Sigmoid colon (tissue), 6 donors: ENCODE measurements at regions not wholly inside any gene's neighbourhood (a gene's known extent, or its start where the extent isn't known, plus 50 kb on each side); places are given as distances from the start of the nearest gene placed in this dataset.

Source experiments
- DNase-seq: peaks from one replicate; pipeline ENCODE4 v3.0.0-alpha.2; 2019
- H3K27ac ChIP-seq, 4 donors: fragments of 200-600 bp; sonication (generic); one replicate each; pipeline ENCODE4 v1.5.1; 2016 to 2019; ENCODE audit warnings: mild to moderate bottlenecking in 1 of 4
- H3K27me3 ChIP-seq, 3 donors: fragments of 200-600 bp; sonication (generic); one replicate each; pipeline ENCODE4 v1.5.1; 2019; ENCODE audit warnings: mild to moderate bottlenecking in 1 of 3
- H3K36me3 ChIP-seq, 4 donors: fragments of 200-600 bp; sonication (generic); one replicate each; pipeline ENCODE4 v1.5.1; 2016 to 2019
- H3K4me1 ChIP-seq, 4 donors: fragments of 200-600 bp; sonication (generic); one replicate each; pipeline ENCODE4 v1.5.1; 2017 to 2019
- H3K4me3 ChIP-seq, 4 donors: fragments of 200-600 bp; sonication (generic); one replicate each; pipeline ENCODE4 v1.5.1; 2017 to 2019; ENCODE audit warnings: mild to moderate bottlenecking in 2 of 4, moderate library complexity in 1 of 4
- H3K9me3 ChIP-seq, 4 donors: fragments of 200-600 bp in 3 of 4; sonication (generic) in 3 of 4; one replicate each; pipeline versions ENCODE4 v1.5.1 to v1.6.1; 2013 to 2019
- CTCF ChIP-seq, 4 experiments: fragments of 450-650 bp in 3 of 4; fragments of 200-600 bp in 1 of 4; IDR thresholded peaks; one replicate each; pipeline ENCODE4 v1.5.1; 2016 to 2019; ENCODE audit warnings: antibody characterized with exemption in 4 of 4, mild to moderate bottlenecking in 3 of 4, moderate library complexity in 2 of 4
- EP300 ChIP-seq, 4 donors: sonication (generic); formaldehyde crosslinking; IDR thresholded peaks; one replicate each; pipeline ENCODE4 v1.6.1; 2017; ENCODE audit warnings: antibody characterized with exemption in 4 of 4
- POLR2A ChIP-seq, 2 donors: fragments of 450-650 bp; IDR thresholded peaks; one replicate each; pipeline ENCODE4 v1.6.1; 2016; ENCODE audit warnings: antibody characterized with exemption in 2 of 2, mild to moderate bottlenecking in 2 of 2, moderate library complexity in 2 of 2
- POLR2AphosphoS5 ChIP-seq, 4 donors: sonication (generic); formaldehyde crosslinking; IDR thresholded peaks; one replicate each; pipeline ENCODE4 v1.6.1; 2017; ENCODE audit warnings: antibody characterized with exemption in 4 of 4
- WGBS, 2 donors: extraction: QIAGEN DNeasy Blood & Tissue Kit; methylation state at CpG; one replicate each; pipeline ENCODE4 v1.1.7; 2013; 5-methylcytosine and 5-hydroxymethylcytosine counted together
- intact Hi-C: fragments of 100-400 bp; cut with DNase I; formaldehyde crosslinking; loops from one replicate; pipeline ENCODE4 v1.15.1; 2023
- donor health status: healthy with polysubstance abuse.
- donor health status: healthy.

GRCh38 chr9:21683484-21684175 is 118.8 kb upstream of the MTAP start:
- Histone ChIP-seq H3K4me1 (peaks cover 0 to 8% (median 0%) of the 10 kb centered on the region in 4 donors), H3K4me3 (no peak overlapping the region), H3K9me3 (no peaks in the 10 kb centered on the region), H3K27ac (no peak overlapping the region), H3K27me3 (no peaks in the 10 kb centered on the region), H3K36me3 (no peaks in the 10 kb centered on the region)
- intact Hi-C loops: no loop called here
- 77 to 81% methylated on average over 4 of the region's 4 CpGs for WGBS, 2 donors
- TF ChIP-seq POLR2AphosphoS5 (IDR thresholded peaks at IDR 0.05) (no peak), CTCF (IDR thresholded peaks at IDR 0.05) (no peak), EP300 (IDR thresholded peaks at IDR 0.05) (no peak), POLR2A (IDR thresholded peaks at IDR 0.05) (no peak)
- DNase-seq: no peak

- Histone ChIP-seq H3K4me3 (no peak overlapping the region), H3K27ac (no peak overlapping the region), H3K36me3 (no peaks in the 10 kb centered on the region), H3K27me3 (no peaks in the 10 kb centered on the region), H3K4me1 (peaks cover 0 to 13% (median 3%) of the 10 kb centered on the region in 4 donors), H3K9me3 (no peaks in the 10 kb centered on the region)
- no peak for TF ChIP-seq POLR2A (IDR thresholded peaks at IDR 0.05)
- TF ChIP-seq EP300 (IDR thresholded peaks at IDR 0.05): no peak
- TF ChIP-seq POLR2AphosphoS5 (IDR thresholded peaks at IDR 0.05): no peak
- no peak for DNase-seq
- WGBS, 2 donors: 70 to 80% methylated on average over 2 of the region's 2 CpGs
- intact Hi-C loops: no loop called here
Observed at GRCh38 chr9:21684231-21684630, 118.2 kb upstream of the MTAP start.

DNA sequence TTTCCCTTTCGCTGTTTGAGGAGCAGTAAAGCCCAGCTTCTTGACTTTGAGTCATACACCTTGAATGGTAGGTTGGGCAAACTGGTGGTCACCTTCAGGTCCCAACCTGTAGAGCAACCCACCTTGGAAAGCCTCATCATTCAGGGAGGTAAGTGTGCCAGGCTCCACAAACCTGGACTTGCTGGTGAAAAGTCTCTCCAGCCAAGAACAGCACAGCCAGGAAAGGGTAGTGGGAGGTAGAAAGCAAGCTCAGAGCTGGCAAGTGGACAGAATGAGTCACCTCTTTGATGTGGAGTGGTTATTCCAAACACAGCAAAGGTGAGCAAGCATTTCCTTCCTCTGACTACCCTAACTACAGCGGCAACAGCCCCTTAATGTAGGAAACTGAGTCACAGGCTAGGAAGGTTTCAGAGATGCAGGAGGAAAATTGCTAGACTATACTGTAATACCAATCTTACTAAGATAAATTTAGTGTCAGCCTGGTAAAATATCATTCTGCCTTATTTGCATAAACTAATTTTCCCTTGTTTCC is 117.5 kb upstream of the MTAP start:
- WGBS, 2 donors: 45 to 56% methylated on average over 2 of the region's 2 CpGs
- no peak overlapping the region for H3K4me3 ChIP-seq

GRCh38 chr9:21685502-21685901 is 116.9 kb upstream of the MTAP start:
- Histone ChIP-seq H3K4me1 (peaks cover 0 to 13% (median 3%) of the 10 kb centered on the region in 4 donors), H3K4me3 (no peak overlapping the region), H3K9me3 (no peaks in the 10 kb centered on the region), H3K36me3 (no peaks in the 10 kb centered on the region), H3K27me3 (no peaks in the 10 kb centered on the region), H3K27ac (no peak overlapping the region)
- TF ChIP-seq CTCF (IDR thresholded peaks at IDR 0.05) (no peak), EP300 (IDR thresholded peaks at IDR 0.05) (no peak), POLR2A (IDR thresholded peaks at IDR 0.05) (no peak), POLR2AphosphoS5 (IDR thresholded peaks at IDR 0.05) (no peak)
- DNase-seq: no peak
- intact Hi-C loops: no loop called here
- 77 to 86% methylated on average over 6 of the region's 6 CpGs for WGBS, 2 donors

More for the DNA sequence above, 117.5 kb upstream of the MTAP start:
- Histone ChIP-seq H3K27ac (no peak overlapping the region), H3K4me1 (peaks cover 0 to 13% (median 3%) of the 10 kb centered on the region in 4 donors), H3K9me3 (no peaks in the 10 kb centered on the region), H3K27me3 (no peaks in the 10 kb centered on the region), H3K36me3 (no peaks in the 10 kb centered on the region)
- no peak for DNase-seq
- TF ChIP-seq CTCF (IDR thresholded peaks at IDR 0.05) (no peak), POLR2AphosphoS5 (IDR thresholded peaks at IDR 0.05) (no peak), POLR2A (IDR thresholded peaks at IDR 0.05) (no peak), EP300 (IDR thresholded peaks at IDR 0.05) (no peak)
- intact Hi-C loops: no loop called here

DNA sequence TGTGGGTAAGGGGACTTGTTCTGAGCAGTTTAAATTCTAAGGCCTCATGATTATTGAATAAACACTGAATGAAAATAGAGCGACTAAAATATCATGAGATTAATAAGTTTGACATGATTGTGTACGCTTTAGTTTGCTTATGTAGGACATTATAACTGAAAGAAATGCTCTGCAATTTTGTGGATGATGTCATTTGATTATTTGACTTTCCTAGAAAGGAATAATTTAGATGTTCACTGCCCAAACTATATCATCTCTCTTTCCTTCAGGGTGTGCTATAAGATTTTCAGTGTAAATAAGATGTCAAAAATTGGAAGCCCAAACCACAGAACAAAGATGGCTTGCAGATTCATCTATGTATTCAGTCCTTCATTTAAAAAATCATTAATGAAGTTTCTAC is 115.7 kb upstream of the MTAP start:
- H3K27ac ChIP-seq: no peak overlapping the region
- no peak overlapping the region for H3K4me3 ChIP-seq
- no peaks in the 10 kb centered on the region for H3K27me3 ChIP-seq
- DNase-seq: no peak
- no peaks in the 10 kb centered on the region for H3K9me3 ChIP-seq
- peaks cover 0 to 13% (median 3%) of the 10 kb centered on the region in 4 donors for H3K4me1 ChIP-seq
- TF ChIP-seq POLR2AphosphoS5 (IDR thresholded peaks at IDR 0.05): no peak
- TF ChIP-seq CTCF (IDR thresholded peaks at IDR 0.05): no peak
- TF ChIP-seq POLR2A (IDR thresholded peaks at IDR 0.05): no peak
- TF ChIP-seq EP300 (IDR thresholded peaks at IDR 0.05): no peak
- no peaks in the 10 kb centered on the region for H3K36me3 ChIP-seq
- WGBS, 2 donors: 86 to 90% methylated on average over 2 of the region's 2 CpGs
- intact Hi-C loops: no loop called here
